Kidney epithelial cell (primary cell): ENCODE measurements at regions not wholly inside any gene's neighbourhood (a gene's known extent, or its start where the extent isn't known, plus 50 kb on each side); places are given as distances from the start of the nearest gene placed in this dataset.

ENCODE experiments used
- DNase-seq: peaks from one replicate; pipeline ENCODE4 v3.0.0-alpha.2; 2010; ENCODE audit warnings: low read depth
- H3K27me3 ChIP-seq: 2 replicates; pipeline ENCODE4 v1.6.0; 2011; ENCODE audit warnings: low read length; ENCODE audit not compliant: control insufficient read depth, insufficient read depth
- H3K36me3 ChIP-seq: 2 replicates; pipeline ENCODE4 v1.5.1; 2011; ENCODE audit warnings: low read length; ENCODE audit not compliant: control insufficient read depth, insufficient read depth
- H3K4me3 ChIP-seq: 2 replicates; pipeline ENCODE4 v1.5.1; 2011; ENCODE audit warnings: low read depth, mild to moderate bottlenecking, control low read depth, low read length
- CTCF ChIP-seq: IDR thresholded peaks from 2 replicates; pipeline ENCODE4 v1.5.1; 2011; ENCODE audit warnings: mild to moderate bottlenecking, moderate library complexity, low read length, control low read depth, inconsistent platforms; ENCODE audit not compliant: insufficient read depth, poor library complexity, severe bottlenecking

GRCh38 chr7:132044247-132044646, 487.8 kb upstream of the PODXL start:
- H3K27me3 ChIP-seq: no peaks in the 10 kb centered on the region
- no peak for TF ChIP-seq CTCF
- no peak overlapping the region for H3K4me3 ChIP-seq
- DNase-seq: no peak
- H3K36me3 ChIP-seq: no peaks in the 10 kb centered on the region

GRCh38 chr7:132041108-132041507, 484.7 kb upstream of the PODXL start:
- TF ChIP-seq CTCF: no peak
- Histone ChIP-seq H3K4me3 (no peak overlapping the region), H3K36me3 (no peaks in the 10 kb centered on the region), H3K27me3 (no peaks in the 10 kb centered on the region)
- DNase-seq: no peak

GRCh38 chr7:132035517-132036362, 479.3 kb upstream of the PODXL start:
- no peak overlapping the region for H3K4me3 ChIP-seq
- DNase-seq: no peak
- no peaks in the 10 kb centered on the region for H3K36me3 ChIP-seq
- no peak for TF ChIP-seq CTCF
- no peaks in the 10 kb centered on the region for H3K27me3 ChIP-seq

- Histone ChIP-seq H3K4me3 (no peak overlapping the region), H3K27me3 (no peaks in the 10 kb centered on the region), H3K36me3 (no peaks in the 10 kb centered on the region)
- TF ChIP-seq CTCF: no peak
- DNase-seq: no peak
These were observed 478.5 kb upstream of the PODXL start for GRCh38 chr7:132034748-132035416.

GRCh38 chr7:132030883-132031282, 474.5 kb upstream of the PODXL start:
- no peaks in the 10 kb centered on the region for H3K27me3 ChIP-seq
- H3K4me3 ChIP-seq: no peak overlapping the region
- TF ChIP-seq CTCF: no peak
- H3K36me3 ChIP-seq: no peaks in the 10 kb centered on the region
- DNase-seq: no peak
